WTC11 (cell line): ENCODE measurements at regions not wholly inside any gene's neighbourhood (a gene's known extent, or its start where the extent isn't known, plus 50 kb on each side); places are given as distances from the start of the nearest gene placed in this dataset.

Experiments used
- CTCF ChIP-seq: fragments of 200-600 bp; IDR thresholded peaks from 2 replicates; pipeline ENCODE4 v1.8.0; 2022; ENCODE audit warnings: antibody characterized with exemption
- FOXJ3 ChIP-seq: sonication (generic); formaldehyde crosslinking; IDR thresholded peaks from 2 replicates; pipeline ENCODE4 v1.9.0; 2021; ENCODE audit warnings: missing genetic modification reagents, mild to moderate bottlenecking, borderline replicate concordance
- OVOL2 ChIP-seq: fragments of 250-450 bp; sonication (Bioruptor Pico); IDR thresholded peaks from 2 replicates; pipeline ENCODE4 v1.9.0; 2021; ENCODE audit warnings: mild to moderate bottlenecking, borderline replicate concordance
- TEAD4 ChIP-seq: sonication (generic); formaldehyde crosslinking; IDR thresholded peaks from 2 replicates; pipeline ENCODE4 v1.8.0; 2022; ENCODE audit warnings: mild to moderate bottlenecking, missing genetic modification reagents
- ZNF423 ChIP-seq: fragments of 250-450 bp; sonication (Bioruptor Pico); IDR thresholded peaks from 2 replicates; pipeline ENCODE4 v2.1.2; 2022; ENCODE audit warnings: mild to moderate bottlenecking, moderate library complexity

GRCh38 chr10:128191847-128192246 lies 65.6 kb upstream of the MKI67 start:
- TF ChIP-seq FOXJ3 (CRISPR knock-in tag) = no peak
- TF ChIP-seq ZNF423 (CRISPR knock-in tag) = no peak
- no peak for TF ChIP-seq TEAD4
- no peak for TF ChIP-seq CTCF
- TF ChIP-seq OVOL2 (CRISPR knock-in tag) = no peak
